ENCODE measurements at regions not wholly inside any gene's neighbourhood (a gene's known extent, or its start where the extent isn't known, plus 50 kb on each side); places are given as distances from the start of the nearest gene placed in this dataset.

- no peak for DNase-seq
Measured at GRCh38 chr4:86529436-86529835, 64.7 kb upstream of the PTPN13 start.

GRCh38 chr4:86530183-86530582 lies 63.9 kb upstream of the PTPN13 start:
- DNase-seq: no peak

- no peak for DNase-seq
Measured at GRCh38 chr4:86531440-86531839, 62.7 kb upstream of the PTPN13 start.

GRCh38 chr4:86532851-86533250 lies 61.3 kb upstream of the PTPN13 start:
- DNase-seq: peak in 1 of 2 experiments; percentile 2

- no peak for DNase-seq
Measured at GRCh38 chr4:86536151-86536550, 58.0 kb upstream of the PTPN13 start.

GRCh38 chr4:86542319-86543027 lies 51.6 kb upstream of the PTPN13 start:
- DNase-seq: no peak

- no peak for DNase-seq
Measured at GRCh38 chr4:86543080-86543479, 51.0 kb upstream of the PTPN13 start.

- DNase-seq: no peak
Measured at GRCh38 chr4:86543560-86544309, 50.4 kb upstream of the PTPN13 start.

GRCh38 chr4:86544310-86544966 lies 49.7 kb upstream of the PTPN13 start:
- no peak for DNase-seq

Data from NCI-H526 (cell line).